Fibroblast of the aortic adventitia (primary cell): ENCODE measurements at regions not wholly inside any gene's neighbourhood (a gene's known extent, or its start where the extent isn't known, plus 50 kb on each side); places are given as distances from the start of the nearest gene placed in this dataset.

ENCODE experiments used
- DNase-seq: peaks from one replicate; pipeline ENCODE4 v3.0.0-alpha.2; 2010; ENCODE audit warnings: low read depth
- H3K4me3 ChIP-seq: 2 replicates; pipeline ENCODE4 v1.5.1; 2011; ENCODE audit warnings: low read depth, mild to moderate bottlenecking, control low read depth, low read length, moderate library complexity
- CTCF ChIP-seq: IDR thresholded peaks from 2 replicates; pipeline ENCODE4 v1.5.1; 2011; ENCODE audit warnings: mild to moderate bottlenecking, low read length, control low read depth, inconsistent platforms; ENCODE audit not compliant: insufficient read depth

- no peak overlapping the region for H3K4me3 ChIP-seq
- no peak for TF ChIP-seq CTCF
- DNase-seq = no peak
Measured at GRCh38 chr13:111449041-111449440, 128.6 kb downstream of the TEX29 start.

- no peak for TF ChIP-seq CTCF
- DNase-seq = no peak
- H3K4me3 ChIP-seq = no peak overlapping the region
Measured at GRCh38 chr13:111451402-111451801, 131.0 kb downstream of the TEX29 start.

GRCh38 chr13:111456452-111457230 lies 136.2 kb downstream of the TEX29 start:
- no peak for DNase-seq
- TF ChIP-seq CTCF = no peak
- no peak overlapping the region for H3K4me3 ChIP-seq

- H3K4me3 ChIP-seq = no peak overlapping the region
- TF ChIP-seq CTCF = no peak
- DNase-seq = no peak
Measured at GRCh38 chr13:111458001-111458531, 137.6 kb downstream of the TEX29 start.

- no peak for DNase-seq
- H3K4me3 ChIP-seq = no peak overlapping the region
- no peak for TF ChIP-seq CTCF
Measured at GRCh38 chr13:111458739-111459138, 138.3 kb downstream of the TEX29 start.

GRCh38 chr13:111459803-111460547 lies 139.5 kb downstream of the TEX29 start:
- no peak for DNase-seq
- TF ChIP-seq CTCF = no peak
- H3K4me3 ChIP-seq = no peak overlapping the region
